ENCODE measurements at regions not wholly inside any gene's neighbourhood (a gene's known extent, or its start where the extent isn't known, plus 50 kb on each side); places are given as distances from the start of the nearest gene placed in this dataset.

DNA sequence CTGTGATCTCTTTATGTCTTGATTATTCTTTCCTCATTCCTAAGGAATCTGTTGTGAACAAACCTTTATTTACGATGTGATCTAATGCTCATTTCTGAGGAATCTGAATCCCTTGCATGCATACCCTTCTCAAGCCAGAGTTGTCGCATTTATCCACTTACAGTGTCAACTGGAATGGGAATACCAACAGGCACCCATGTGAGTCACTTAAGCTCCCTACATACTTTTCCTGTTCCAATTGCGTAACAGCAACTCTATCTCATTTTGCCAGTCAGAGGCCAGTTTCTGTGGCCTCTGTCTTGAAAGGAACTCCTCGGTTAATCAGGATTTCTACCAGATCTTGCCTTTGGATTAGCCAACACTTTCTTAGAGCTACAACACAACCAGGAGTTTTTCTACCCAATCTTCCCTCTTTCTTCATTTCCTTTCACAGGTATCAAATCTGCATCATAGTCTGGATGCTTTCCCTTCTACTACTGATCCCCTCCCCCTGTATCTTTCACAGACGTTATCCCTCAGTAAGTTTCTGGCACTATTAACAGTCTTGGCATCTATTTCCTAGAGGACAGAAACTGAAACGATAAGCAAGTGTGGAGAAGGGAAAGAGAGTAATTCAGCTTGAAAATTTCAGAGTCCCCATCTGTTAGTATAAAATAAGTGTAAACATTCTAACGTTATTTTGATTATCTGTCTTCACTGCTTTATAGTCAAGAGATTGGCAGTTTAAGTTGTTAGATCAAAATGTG is 66.8 kb upstream of the BCHE start:
- TF ChIP-seq, protein P1, sequence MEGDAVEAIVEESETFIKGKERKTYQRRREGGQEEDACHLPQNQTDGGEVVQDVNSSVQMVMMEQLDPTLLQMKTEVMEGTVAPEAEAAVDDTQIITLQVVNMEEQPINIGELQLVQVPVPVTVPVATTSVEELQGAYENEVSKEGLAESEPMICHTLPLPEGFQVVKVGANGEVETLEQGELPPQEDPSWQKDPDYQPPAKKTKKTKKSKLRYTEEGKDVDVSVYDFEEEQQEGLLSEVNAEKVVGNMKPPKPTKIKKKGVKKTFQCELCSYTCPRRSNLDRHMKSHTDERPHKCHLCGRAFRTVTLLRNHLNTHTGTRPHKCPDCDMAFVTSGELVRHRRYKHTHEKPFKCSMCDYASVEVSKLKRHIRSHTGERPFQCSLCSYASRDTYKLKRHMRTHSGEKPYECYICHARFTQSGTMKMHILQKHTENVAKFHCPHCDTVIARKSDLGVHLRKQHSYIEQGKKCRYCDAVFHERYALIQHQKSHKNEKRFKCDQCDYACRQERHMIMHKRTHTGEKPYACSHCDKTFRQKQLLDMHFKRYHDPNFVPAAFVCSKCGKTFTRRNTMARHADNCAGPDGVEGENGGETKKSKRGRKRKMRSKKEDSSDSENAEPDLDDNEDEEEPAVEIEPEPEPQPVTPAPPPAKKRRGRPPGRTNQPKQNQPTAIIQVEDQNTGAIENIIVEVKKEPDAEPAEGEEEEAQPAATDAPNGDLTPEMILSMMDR (IDR thresholded peaks at IDR 0.05): no peak

DNA sequence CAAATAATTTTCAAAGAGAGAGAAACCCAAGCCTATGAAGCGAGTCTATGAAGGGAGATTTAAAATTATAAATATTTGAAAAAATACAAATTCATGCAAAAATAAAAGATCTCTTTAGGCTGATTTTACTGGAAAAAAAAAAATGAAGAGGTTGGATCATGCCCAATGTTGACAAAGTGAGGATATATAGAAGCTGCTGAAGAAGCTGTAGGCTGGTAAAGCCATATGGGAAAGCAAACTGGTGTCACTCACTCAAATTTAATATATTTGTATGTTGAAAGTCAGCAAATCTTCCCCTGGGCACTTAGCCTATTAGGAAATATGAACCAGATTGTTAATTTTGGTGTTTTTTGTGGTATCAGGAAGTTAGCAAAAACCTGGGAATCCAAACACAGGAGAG is 61.8 kb upstream of the BCHE start:
- TF ChIP-seq, protein P1 (IDR thresholded peaks at IDR 0.05): no peak

DNA sequence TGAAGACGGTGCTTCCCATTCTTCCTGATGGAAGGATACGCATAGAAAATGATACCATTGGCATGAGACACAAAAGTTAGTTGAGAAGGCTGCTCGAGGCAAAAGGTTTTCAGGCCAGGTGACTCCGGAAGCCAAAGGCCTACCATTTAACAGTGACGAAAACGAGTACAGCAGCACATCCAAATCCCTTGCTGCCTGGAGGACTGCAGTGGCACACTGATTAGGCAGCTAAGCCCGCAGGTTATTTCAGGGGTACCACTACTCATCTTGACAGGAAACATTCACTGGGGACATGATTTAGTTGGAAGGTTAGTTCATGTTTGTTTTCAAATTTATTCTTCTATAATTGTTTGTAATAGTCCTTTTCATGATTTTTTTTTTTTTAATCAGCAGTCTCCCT is 59.9 kb upstream of the BCHE start:
- TF ChIP-seq, protein P1 (IDR thresholded peaks at IDR 0.05): no peak

GRCh38 chr3:165895919-165896318 is 58.7 kb upstream of the BCHE start:
- TF ChIP-seq, protein P1 (IDR thresholded peaks at IDR 0.05): peak; percentile 52; the same call in 1 of the 2 replicates

DNA sequence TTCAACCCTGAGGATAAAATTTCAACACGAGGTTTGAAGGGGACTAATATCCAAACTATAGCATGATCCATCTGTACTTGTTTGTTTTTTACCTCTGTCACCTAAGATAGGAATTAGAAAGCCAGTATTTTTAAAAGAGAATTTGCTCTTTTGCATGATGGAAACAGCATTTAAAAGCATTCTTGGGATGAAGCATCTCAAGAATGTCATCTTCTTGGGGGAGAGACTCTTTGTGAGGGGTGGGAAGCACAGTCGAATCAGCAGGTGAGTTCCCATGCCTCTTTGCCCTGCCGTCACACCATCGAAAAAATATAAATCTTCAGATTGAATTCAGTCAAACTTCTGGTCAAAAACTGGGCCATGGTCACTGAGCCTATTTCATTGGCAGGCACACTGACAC is 55.3 kb upstream of the BCHE start:
- TF ChIP-seq, protein P1 (IDR thresholded peaks at IDR 0.05): no peak

All from LNCAP (cell line).